ENCODE measurements at regions not wholly inside any gene's neighbourhood (a gene's known extent, or its start where the extent isn't known, plus 50 kb on each side); places are given as distances from the start of the nearest gene placed in this dataset.

DNA sequence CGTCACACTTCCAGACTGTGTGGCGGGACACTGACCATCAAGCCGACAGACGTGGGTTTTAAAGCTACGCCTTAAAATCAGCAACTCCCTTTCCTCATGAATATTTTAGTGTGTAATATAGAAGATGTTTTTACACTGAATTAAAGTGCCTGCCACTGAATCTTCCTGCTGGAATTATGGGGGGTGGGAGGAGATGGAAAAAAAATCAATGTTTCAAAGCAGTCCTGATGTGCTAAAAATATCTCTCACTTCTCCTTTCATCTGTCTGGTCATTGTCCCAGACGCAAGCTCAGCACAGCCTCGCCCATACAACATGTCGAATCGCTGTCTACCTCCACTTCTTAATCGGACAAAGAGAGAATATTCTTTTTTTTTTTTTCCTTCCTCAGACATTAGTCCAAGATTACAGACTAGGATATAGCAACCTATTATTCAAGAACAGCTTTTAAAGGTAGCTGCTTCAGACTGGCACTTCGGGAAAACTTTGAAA, 165.1 kb upstream of the KLF14 start:
- TF ChIP-seq, protein P1, sequence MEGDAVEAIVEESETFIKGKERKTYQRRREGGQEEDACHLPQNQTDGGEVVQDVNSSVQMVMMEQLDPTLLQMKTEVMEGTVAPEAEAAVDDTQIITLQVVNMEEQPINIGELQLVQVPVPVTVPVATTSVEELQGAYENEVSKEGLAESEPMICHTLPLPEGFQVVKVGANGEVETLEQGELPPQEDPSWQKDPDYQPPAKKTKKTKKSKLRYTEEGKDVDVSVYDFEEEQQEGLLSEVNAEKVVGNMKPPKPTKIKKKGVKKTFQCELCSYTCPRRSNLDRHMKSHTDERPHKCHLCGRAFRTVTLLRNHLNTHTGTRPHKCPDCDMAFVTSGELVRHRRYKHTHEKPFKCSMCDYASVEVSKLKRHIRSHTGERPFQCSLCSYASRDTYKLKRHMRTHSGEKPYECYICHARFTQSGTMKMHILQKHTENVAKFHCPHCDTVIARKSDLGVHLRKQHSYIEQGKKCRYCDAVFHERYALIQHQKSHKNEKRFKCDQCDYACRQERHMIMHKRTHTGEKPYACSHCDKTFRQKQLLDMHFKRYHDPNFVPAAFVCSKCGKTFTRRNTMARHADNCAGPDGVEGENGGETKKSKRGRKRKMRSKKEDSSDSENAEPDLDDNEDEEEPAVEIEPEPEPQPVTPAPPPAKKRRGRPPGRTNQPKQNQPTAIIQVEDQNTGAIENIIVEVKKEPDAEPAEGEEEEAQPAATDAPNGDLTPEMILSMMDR (IDR thresholded peaks at IDR 0.05): no peak
- Mint-ChIP-seq H3K9me3 (peaks cover 18% of the 10 kb centered on the region), H3K27me3 (ENCODE audit: insufficient read depth) (peaks cover 95% of the 10 kb centered on the region), H3K27ac (peak overlapping the region; percentile 94), H3K36me3 (ENCODE audit: low read depth) (peaks cover 90% of the 10 kb centered on the region), H3K4me3 (peak overlapping the region; percentile 99), H3K4me1 (ENCODE audit: low read depth) (peaks cover 100% of the 10 kb centered on the region)
- no peak for DNase-seq

- Mint-ChIP-seq H3K27me3 (ENCODE audit: insufficient read depth) (peaks cover 92% of the 10 kb centered on the region), H3K9me3 (peaks cover 22% of the 10 kb centered on the region), H3K27ac (peak overlapping the region; percentile 94), H3K4me1 (ENCODE audit: low read depth) (peaks cover 100% of the 10 kb centered on the region), H3K36me3 (ENCODE audit: low read depth) (peaks cover 88% of the 10 kb centered on the region), H3K4me3 (peak overlapping the region; percentile 99)
- no peak for DNase-seq
- TF ChIP-seq, protein P1 (IDR thresholded peaks at IDR 0.05): no peak
Measured at GRCh38 chr7:130899638-130900401, 165.8 kb upstream of the KLF14 start.

DNA sequence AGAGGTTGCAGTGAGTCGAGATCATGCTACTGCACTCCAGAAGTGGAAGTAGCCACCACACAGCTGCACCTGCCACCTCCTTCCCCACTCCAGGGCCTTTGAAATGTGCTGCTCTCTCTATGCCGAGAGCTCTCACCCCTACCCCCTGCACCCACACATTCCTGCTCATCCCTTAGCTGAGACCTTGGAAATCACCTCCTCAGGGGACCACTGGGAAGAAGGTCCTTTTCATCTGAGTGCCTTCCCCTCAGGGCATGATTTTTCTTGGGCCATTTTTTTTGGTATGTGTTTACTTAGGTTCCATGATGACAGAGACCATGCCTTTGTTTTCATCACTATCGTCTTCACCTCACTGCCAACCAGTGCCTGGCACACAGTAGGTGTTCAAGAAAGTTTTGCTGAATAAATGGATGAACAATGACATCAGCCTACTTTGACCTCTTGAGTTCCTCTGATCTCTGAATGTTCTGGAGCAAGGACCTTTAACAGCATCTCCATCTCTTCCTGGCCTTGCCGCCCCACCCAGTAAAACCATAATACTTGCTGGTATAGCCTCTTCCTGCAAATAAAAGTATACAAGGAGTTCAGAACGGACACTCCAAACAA, 166.6 kb upstream of the KLF14 start:
- Mint-ChIP-seq H3K27ac (peak overlapping the region; percentile 94), H3K9me3 (peaks cover 22% of the 10 kb centered on the region), H3K27me3 (ENCODE audit: insufficient read depth) (peaks cover 91% of the 10 kb centered on the region), H3K4me3 (peak overlapping the region; percentile 99), H3K4me1 (ENCODE audit: low read depth) (peaks cover 100% of the 10 kb centered on the region), H3K36me3 (ENCODE audit: low read depth) (peaks cover 85% of the 10 kb centered on the region)
- TF ChIP-seq, protein P1 (IDR thresholded peaks at IDR 0.05): no peak
- DNase-seq: no peak

GRCh38 chr7:130901209-130901783, 167.3 kb upstream of the KLF14 start:
- peaks cover 100% of the 10 kb centered on the region for H3K4me1 Mint-ChIP-seq (ENCODE audit: low read depth)
- DNase-seq: peak; percentile 87
- peaks cover 88% of the 10 kb centered on the region for H3K27me3 Mint-ChIP-seq (ENCODE audit: insufficient read depth)
- peaks cover 22% of the 10 kb centered on the region for H3K9me3 Mint-ChIP-seq
- TF ChIP-seq, protein P1 (IDR thresholded peaks at IDR 0.05): no peak
- peak overlapping the region; percentile 99 for H3K4me3 Mint-ChIP-seq
- peaks cover 84% of the 10 kb centered on the region for H3K36me3 Mint-ChIP-seq (ENCODE audit: low read depth)
- H3K27ac Mint-ChIP-seq: peak overlapping the region; percentile 94

DNA sequence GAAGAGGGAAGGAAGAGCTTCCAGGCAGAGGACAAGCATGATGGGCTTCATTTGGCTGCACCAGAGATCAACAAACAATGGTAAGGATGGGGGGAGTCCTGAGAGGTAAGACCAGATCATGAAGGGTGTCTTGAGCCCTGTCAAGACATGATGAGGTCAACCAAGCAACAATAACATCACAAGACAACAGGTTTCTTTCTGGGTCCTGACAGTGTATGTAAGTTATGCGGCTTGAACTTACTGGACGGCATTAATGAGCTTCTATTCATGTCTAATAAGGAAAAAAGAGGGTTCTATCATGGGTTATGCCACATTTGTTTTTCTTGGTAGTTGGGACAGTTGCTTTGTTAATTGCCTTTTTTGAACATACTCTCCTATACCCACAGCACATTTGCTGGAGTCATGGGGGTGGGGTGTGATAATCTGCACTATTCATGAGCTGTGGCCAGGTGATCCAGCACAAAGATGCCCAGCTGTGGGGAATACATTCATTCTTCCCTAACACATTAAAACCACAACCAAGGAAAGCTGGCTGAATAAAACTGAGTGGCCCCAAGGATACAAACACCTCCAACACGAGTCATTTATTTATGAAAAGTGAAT, 168.8 kb upstream of the KLF14 start:
- Mint-ChIP-seq H3K36me3 (ENCODE audit: low read depth) (peaks cover 89% of the 10 kb centered on the region), H3K27ac (peak overlapping the region; percentile 94), H3K4me1 (ENCODE audit: low read depth) (peaks cover 99% of the 10 kb centered on the region), H3K4me3 (peak overlapping the region; percentile 99), H3K9me3 (peaks cover 14% of the 10 kb centered on the region), H3K27me3 (ENCODE audit: insufficient read depth) (peaks cover 75% of the 10 kb centered on the region)
- DNase-seq: no peak
- TF ChIP-seq, protein P1 (IDR thresholded peaks at IDR 0.05): no peak
